Activated CD4-positive, alpha-beta T cell treated with anti-CD3 and anti-CD28 coated beads, Interleukin-2, amount 50 U/mL, for 24 hours (primary cell): ENCODE measurements at regions not wholly inside any gene's neighbourhood (a gene's known extent, or its start where the extent isn't known, plus 50 kb on each side); places are given as distances from the start of the nearest gene placed in this dataset.

Experiments
- DNase-seq, 2 donors: peaks; one replicate each; pipeline ENCODE4 v3.0.0-alpha.2; 2020; ENCODE audit warnings: low read depth in 1 of 2, low spot score in 1 of 2

- DNase-seq, result no peak
These were observed 206.0 kb downstream of the ERMARD start for GRCh38 chr6:169957351-169957963.

- no peak for DNase-seq
These were observed 205.2 kb downstream of the ERMARD start for GRCh38 chr6:169956580-169956979.

- no peak for DNase-seq
These were observed 204.5 kb downstream of the ERMARD start for GRCh38 chr6:169955731-169956437.

- no peak for DNase-seq
These were observed 203.6 kb downstream of the ERMARD start for GRCh38 chr6:169954977-169955376.

- DNase-seq, result no peak
These were observed 202.3 kb downstream of the ERMARD start for GRCh38 chr6:169953686-169954085.

GRCh38 chr6:169950558-169950957 lies 199.1 kb downstream of the ERMARD start:
- DNase-seq, result no peak

- no peak for DNase-seq
These were observed 198.2 kb downstream of the ERMARD start for GRCh38 chr6:169949511-169950097.

- DNase-seq, result no peak
These were observed 195.5 kb downstream of the ERMARD start for GRCh38 chr6:169946971-169947370.

GRCh38 chr6:169945117-169945516 lies 193.7 kb downstream of the ERMARD start:
- DNase-seq, result no peak

GRCh38 chr6:169944415-169944814 lies 193.0 kb downstream of the ERMARD start:
- no peak for DNase-seq

GRCh38 chr6:169944061-169944337 lies 192.6 kb downstream of the ERMARD start:
- DNase-seq, result no peak

GRCh38 chr6:169943241-169944060 lies 192.0 kb downstream of the ERMARD start:
- no peak for DNase-seq

GRCh38 chr6:169942173-169942572 lies 190.8 kb downstream of the ERMARD start:
- no peak for DNase-seq

GRCh38 chr6:169940481-169941271 lies 189.3 kb downstream of the ERMARD start:
- no peak for DNase-seq

- DNase-seq, result no peak
These were observed 188.2 kb downstream of the ERMARD start for GRCh38 chr6:169939554-169940164.

- no peak for DNase-seq
These were observed 187.3 kb downstream of the ERMARD start for GRCh38 chr6:169938731-169939130.

- no peak for DNase-seq
These were observed 186.9 kb downstream of the ERMARD start for GRCh38 chr6:169938262-169938701.

GRCh38 chr6:169937389-169938261 lies 186.2 kb downstream of the ERMARD start:
- no peak for DNase-seq

- DNase-seq, result no peak
These were observed 185.0 kb downstream of the ERMARD start for GRCh38 chr6:169936355-169936975.
